K562 (cell line): ENCODE measurements at regions not wholly inside any gene's neighbourhood (a gene's known extent, or its start where the extent isn't known, plus 50 kb on each side); places are given as distances from the start of the nearest gene placed in this dataset.

Experiments used
- THRAP3 ChIP-seq: fragments of 450-650 bp; IDR thresholded peaks from 2 replicates; pipeline ENCODE4 v1.6.1; 2016; ENCODE audit warnings: mild to moderate bottlenecking, inconsistent platforms, borderline replicate concordance
- ZFP1 ChIP-seq: fragments of 450-650 bp; formaldehyde crosslinking; IDR thresholded peaks from 2 replicates; pipeline ENCODE4 v1.4.0; 2020; ENCODE audit warnings: mild to moderate bottlenecking, mixed read lengths
- ZNF23 ChIP-seq: fragments of 250-450 bp; sonication (Bioruptor Pico); IDR thresholded peaks from 2 replicates; pipeline ENCODE4 v1.4.0; 2020; ENCODE audit warnings: mild to moderate bottlenecking
- ZNF780A ChIP-seq: fragments of 250-450 bp; sonication (Bioruptor Pico); IDR thresholded peaks from 2 replicates; pipeline ENCODE4 v1.5.0; 2021; ENCODE audit warnings: mild to moderate bottlenecking
- TF ChIP-seq, protein P1 (sequence below), 2 experiments: fragments of 450-650 bp in 1 of 2; sonication (generic) in 1 of 2; formaldehyde crosslinking in 1 of 2; IDR thresholded peaks; 2 replicates each; pipeline versions ENCODE4 v1.7.1 to v1.9.0; 2016 to 2022; ENCODE audit warnings: inconsistent platforms in 1 of 2, mild to moderate bottlenecking in 1 of 2, missing genetic modification reagents in 1 of 2

- TF ChIP-seq, protein P1, sequence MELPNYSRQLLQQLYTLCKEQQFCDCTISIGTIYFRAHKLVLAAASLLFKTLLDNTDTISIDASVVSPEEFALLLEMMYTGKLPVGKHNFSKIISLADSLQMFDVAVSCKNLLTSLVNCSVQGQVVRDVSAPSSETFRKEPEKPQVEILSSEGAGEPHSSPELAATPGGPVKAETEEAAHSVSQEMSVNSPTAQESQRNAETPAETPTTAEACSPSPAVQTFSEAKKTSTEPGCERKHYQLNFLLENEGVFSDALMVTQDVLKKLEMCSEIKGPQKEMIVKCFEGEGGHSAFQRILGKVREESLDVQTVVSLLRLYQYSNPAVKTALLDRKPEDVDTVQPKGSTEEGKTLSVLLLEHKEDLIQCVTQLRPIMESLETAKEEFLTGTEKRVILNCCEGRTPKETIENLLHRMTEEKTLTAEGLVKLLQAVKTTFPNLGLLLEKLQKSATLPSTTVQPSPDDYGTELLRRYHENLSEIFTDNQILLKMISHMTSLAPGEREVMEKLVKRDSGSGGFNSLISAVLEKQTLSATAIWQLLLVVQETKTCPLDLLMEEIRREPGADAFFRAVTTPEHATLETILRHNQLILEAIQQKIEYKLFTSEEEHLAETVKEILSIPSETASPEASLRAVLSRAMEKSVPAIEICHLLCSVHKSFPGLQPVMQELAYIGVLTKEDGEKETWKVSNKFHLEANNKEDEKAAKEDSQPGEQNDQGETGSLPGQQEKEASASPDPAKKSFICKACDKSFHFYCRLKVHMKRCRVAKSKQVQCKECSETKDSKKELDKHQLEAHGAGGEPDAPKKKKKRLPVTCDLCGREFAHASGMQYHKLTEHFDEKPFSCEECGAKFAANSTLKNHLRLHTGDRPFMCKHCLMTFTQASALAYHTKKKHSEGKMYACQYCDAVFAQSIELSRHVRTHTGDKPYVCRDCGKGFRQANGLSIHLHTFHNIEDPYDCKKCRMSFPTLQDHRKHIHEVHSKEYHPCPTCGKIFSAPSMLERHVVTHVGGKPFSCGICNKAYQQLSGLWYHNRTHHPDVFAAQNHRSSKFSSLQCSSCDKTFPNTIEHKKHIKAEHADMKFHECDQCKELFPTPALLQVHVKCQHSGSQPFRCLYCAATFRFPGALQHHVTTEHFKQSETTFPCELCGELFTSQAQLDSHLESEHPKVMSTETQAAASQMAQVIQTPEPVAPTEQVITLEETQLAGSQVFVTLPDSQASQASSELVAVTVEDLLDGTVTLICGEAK (IDR thresholded peaks at IDR 0.05): no peak
- TF ChIP-seq, protein P1 (CRISPR knock-in tag; IDR thresholded peaks at IDR 0.05): no peak
- TF ChIP-seq ZNF780A (CRISPR knock-in tag): no peak
- no peak for TF ChIP-seq THRAP3
- TF ChIP-seq ZFP1 (CRISPR knock-in tag): no peak
- TF ChIP-seq ZNF23 (CRISPR knock-in tag): no peak
Observed at GRCh38 chr3:182626484-182627467, 166.5 kb upstream of the ATP11B start (continued).
